ENCODE measurements at regions not wholly inside any gene's neighbourhood (a gene's known extent, or its start where the extent isn't known, plus 50 kb on each side); places are given as distances from the start of the nearest gene placed in this dataset.

- no peak for TF ChIP-seq HES2 (IDR thresholded peaks at IDR 0.05)
- no peak for TF ChIP-seq NR3C1 (IDR thresholded peaks at IDR 0.05)
- TF ChIP-seq HOXA7 (CRISPR knock-in tag; IDR thresholded peaks at IDR 0.05), result no peak
Observed at GRCh38 chr2:206846981-206847834, 81.8 kb downstream of the FASTKD2 start (continued).

- Histone ChIP-seq H3K9me3 (no peaks in the 10 kb centered on the region), H3K4me2 (no peak overlapping the region), H3K4me3 (no peak overlapping the region), H3K27ac (no peak overlapping the region), H3K4me1 (no peaks in the 10 kb centered on the region)
- ChIA-PET POLR2A (no interaction called here), CTCF (no interaction called here)
- DNase-seq (ENCODE audit: low read depth in 1 of 2, low spot score in 1 of 2), result no peak
- TF ChIP-seq ZNF302 (CRISPR knock-in tag; IDR thresholded peaks at IDR 0.05) (no peak), EHMT2 (IDR thresholded peaks at IDR 0.05; ENCODE audit: low read depth) (no peak), KDM1A (IDR thresholded peaks at IDR 0.05; ENCODE audit: low read depth) (no peak), TP53 (CRISPR knock-in tag; IDR thresholded peaks at IDR 0.05) (no peak), JUN (IDR thresholded peaks at IDR 0.05) (no peak), PBX3 (IDR thresholded peaks at IDR 0.05) (no peak), MYC (IDR thresholded peaks at IDR 0.05; ENCODE audit: borderline replicate concordance, low read length) (no peak), HES2 (IDR thresholded peaks at IDR 0.05) (no peak), RNF2 (IDR thresholded peaks at IDR 0.05; ENCODE audit: borderline replicate concordance, low read depth) (no peak), REST (IDR thresholded peaks at IDR 0.05) (no peak)
- FAIRE-seq, result no peak
- ATAC-seq, result no peak
Observed at GRCh38 chr2:206850369-206850768, 85.0 kb downstream of the FASTKD2 start.

GRCh38 chr2:206851521-206851920 is 86.1 kb downstream of the FASTKD2 start:
- 44% methylated on average over 1 of the region's 1 CpG for WGBS (ENCODE audit: missing lambda C conversion rate)
- Histone ChIP-seq H3K4me3 (no peak overlapping the region), H3K9me3 (no peaks in the 10 kb centered on the region), H3K27ac (no peak overlapping the region), H3K4me1 (no peaks in the 10 kb centered on the region), H3K4me2 (no peak overlapping the region)
- TF ChIP-seq SMC3 (IDR thresholded peaks at IDR 0.05) (no peak), POLR2AphosphoS2 (conservative IDR thresholded peaks at IDR 0.05; ENCODE audit: low read length) (no peak), USF2 (IDR thresholded peaks at IDR 0.05) (no peak)
- POLR2A ChIA-PET, result no interaction called here
- DNase-seq (ENCODE audit: low read depth in 1 of 2, low spot score in 1 of 2), result no peak
- no peak for FAIRE-seq
- CTCF ChIA-PET, result interaction anchor here (1.2 kb wide), 1 partner anchor 51 kb away, joined by 3 read pairs; no protein-coding TSS in a partner anchor
- ATAC-seq, result no peak
